WERI-Rb-1 (cell line): ENCODE measurements at regions not wholly inside any gene's neighbourhood (a gene's known extent, or its start where the extent isn't known, plus 50 kb on each side); places are given as distances from the start of the nearest gene placed in this dataset.

Experiments used
- DNase-seq: peaks from one replicate; pipeline ENCODE4 v3.0.0-alpha.2; 2020
- H3K27ac ChIP-seq: fragments of 250-450 bp; sonication (Bioruptor Pico); 2 replicates; pipeline ENCODE4 v1.5.1; 2020; ENCODE audit warnings: mild to moderate bottlenecking, moderate library complexity
- H3K27me3 ChIP-seq: fragments of 250-450 bp; sonication (Bioruptor Pico); 2 replicates; pipeline ENCODE4 v1.5.1; 2021; ENCODE audit warnings: mild to moderate bottlenecking, low read depth, moderate library complexity; ENCODE audit not compliant: insufficient read depth, severe bottlenecking
- H3K36me3 ChIP-seq: fragments of 250-450 bp; sonication (Bioruptor Pico); 2 replicates; pipeline ENCODE4 v1.5.1; 2020; ENCODE audit warnings: mild to moderate bottlenecking, moderate library complexity
- H3K4me3 ChIP-seq: 2 replicates; pipeline ENCODE4 v1.5.1; 2011; ENCODE audit warnings: low read depth, mild to moderate bottlenecking, control low read depth, low read length
- H3K9me3 ChIP-seq: fragments of 250-450 bp; sonication (Bioruptor Pico); 2 replicates; pipeline ENCODE4 v1.5.1; 2021; ENCODE audit warnings: mild to moderate bottlenecking, moderate library complexity; ENCODE audit not compliant: severe bottlenecking
- TF ChIP-seq, protein P1 (sequence below): IDR thresholded peaks from 2 replicates; pipeline ENCODE4 v1.5.1; 2011; ENCODE audit warnings: low read depth, mild to moderate bottlenecking, control low read depth, inconsistent platforms, low read length

DNA sequence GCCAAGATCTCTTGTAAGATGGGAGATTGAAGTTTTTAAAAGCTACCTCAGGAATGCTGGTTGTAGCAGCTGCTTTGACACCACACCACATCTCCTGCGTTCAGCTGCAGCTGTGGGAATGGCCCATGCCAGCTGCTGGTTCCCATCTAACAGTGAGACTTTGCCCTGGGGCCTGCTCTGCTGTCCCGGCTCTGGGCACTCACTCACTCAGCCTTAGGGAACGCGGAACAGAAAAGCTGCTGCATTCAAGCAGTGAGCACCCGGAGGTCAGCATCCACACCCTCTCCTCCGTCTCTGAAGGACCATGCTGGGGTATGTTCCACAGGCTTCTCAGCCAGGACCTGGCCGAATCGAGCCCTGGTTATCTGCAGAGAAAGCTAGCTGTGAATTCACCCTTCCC lies 197.1 kb upstream of the CXCL12 start:
- TF ChIP-seq, protein P1, sequence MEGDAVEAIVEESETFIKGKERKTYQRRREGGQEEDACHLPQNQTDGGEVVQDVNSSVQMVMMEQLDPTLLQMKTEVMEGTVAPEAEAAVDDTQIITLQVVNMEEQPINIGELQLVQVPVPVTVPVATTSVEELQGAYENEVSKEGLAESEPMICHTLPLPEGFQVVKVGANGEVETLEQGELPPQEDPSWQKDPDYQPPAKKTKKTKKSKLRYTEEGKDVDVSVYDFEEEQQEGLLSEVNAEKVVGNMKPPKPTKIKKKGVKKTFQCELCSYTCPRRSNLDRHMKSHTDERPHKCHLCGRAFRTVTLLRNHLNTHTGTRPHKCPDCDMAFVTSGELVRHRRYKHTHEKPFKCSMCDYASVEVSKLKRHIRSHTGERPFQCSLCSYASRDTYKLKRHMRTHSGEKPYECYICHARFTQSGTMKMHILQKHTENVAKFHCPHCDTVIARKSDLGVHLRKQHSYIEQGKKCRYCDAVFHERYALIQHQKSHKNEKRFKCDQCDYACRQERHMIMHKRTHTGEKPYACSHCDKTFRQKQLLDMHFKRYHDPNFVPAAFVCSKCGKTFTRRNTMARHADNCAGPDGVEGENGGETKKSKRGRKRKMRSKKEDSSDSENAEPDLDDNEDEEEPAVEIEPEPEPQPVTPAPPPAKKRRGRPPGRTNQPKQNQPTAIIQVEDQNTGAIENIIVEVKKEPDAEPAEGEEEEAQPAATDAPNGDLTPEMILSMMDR: no peak
- DNase-seq: no peak
- Histone ChIP-seq H3K9me3 (peaks cover 3% of the 10 kb centered on the region), H3K27me3 (peaks cover 36% of the 10 kb centered on the region), H3K27ac (no peak overlapping the region), H3K4me3 (no peak overlapping the region), H3K36me3 (no peaks in the 10 kb centered on the region)

DNA sequence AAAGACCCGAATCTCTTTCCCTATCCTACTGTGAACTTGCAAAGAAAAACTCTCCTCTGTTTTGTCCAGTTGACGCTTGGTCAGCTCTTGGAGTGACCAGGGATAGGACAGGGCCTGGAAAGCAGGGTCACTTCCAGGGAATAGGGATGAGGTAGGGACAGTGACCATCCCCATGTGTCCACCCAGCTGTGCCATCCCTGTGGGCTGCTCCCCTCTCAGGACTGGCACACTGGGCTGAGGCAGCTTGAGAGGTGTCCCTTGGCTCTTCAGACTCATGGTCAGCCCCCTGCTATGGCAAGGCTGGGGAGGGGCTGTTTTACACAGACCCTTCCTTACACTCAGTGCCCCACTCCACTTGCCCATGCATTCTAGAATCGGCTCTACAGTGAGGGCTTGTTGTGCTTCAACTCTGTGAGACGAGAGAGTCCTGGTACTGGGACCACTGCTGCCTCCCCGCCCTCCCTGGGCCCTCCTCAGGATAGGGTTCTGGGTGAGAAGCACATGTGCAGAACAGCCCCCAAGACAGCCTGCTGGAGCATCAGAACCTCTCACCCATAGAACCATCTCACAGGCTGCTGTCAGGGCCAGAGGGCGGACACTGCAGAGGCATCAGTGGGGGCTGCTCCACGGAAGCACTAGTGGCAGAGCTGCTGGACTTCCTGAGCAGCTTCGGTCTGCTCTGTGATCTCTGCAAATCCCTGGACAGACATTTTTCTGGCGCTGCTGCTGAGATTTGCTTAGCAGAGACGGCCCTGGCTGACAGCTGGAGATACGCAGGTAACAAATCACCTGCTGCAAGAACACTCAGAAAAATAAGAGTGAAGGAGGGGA lies 202.8 kb upstream of the CXCL12 start:
- H3K27me3 ChIP-seq: peaks cover 73% of the 10 kb centered on the region
- no peak for DNase-seq

GRCh38 chr10:44589181-44589943 lies 204.5 kb upstream of the CXCL12 start:
- TF ChIP-seq, protein P1: no peak
- Histone ChIP-seq H3K27me3 (peaks cover 82% of the 10 kb centered on the region), H3K27ac (no peak overlapping the region), H3K4me3 (no peak overlapping the region), H3K36me3 (no peaks in the 10 kb centered on the region), H3K9me3 (no peaks in the 10 kb centered on the region)
- DNase-seq: no peak

More for the DNA sequence above, 202.8 kb upstream of the CXCL12 start:
- Histone ChIP-seq H3K9me3 (no peaks in the 10 kb centered on the region), H3K4me3 (no peak overlapping the region), H3K27ac (no peak overlapping the region), H3K36me3 (no peaks in the 10 kb centered on the region)
- TF ChIP-seq, protein P1: no peak

- Histone ChIP-seq H3K27me3 (peaks cover 89% of the 10 kb centered on the region), H3K36me3 (no peaks in the 10 kb centered on the region), H3K4me3 (no peak overlapping the region), H3K9me3 (no peaks in the 10 kb centered on the region), H3K27ac (no peak overlapping the region)
- DNase-seq: no peak
- TF ChIP-seq, protein P1: no peak
Measured at GRCh38 chr10:44589944-44590449, 205.1 kb upstream of the CXCL12 start.

- H3K9me3 ChIP-seq: no peaks in the 10 kb centered on the region
- TF ChIP-seq, protein P1: no peak
Measured at GRCh38 chr10:44591911-44592310, 207.0 kb upstream of the CXCL12 start.

More at GRCh38 chr10:44591911-44592310, 207.0 kb upstream of the CXCL12 start:
- Histone ChIP-seq H3K4me3 (no peak overlapping the region), H3K27ac (no peak overlapping the region), H3K36me3 (no peaks in the 10 kb centered on the region), H3K27me3 (peaks cover 90% of the 10 kb centered on the region)
- DNase-seq: no peak
